Body of pancreas (tissue), 4 donors: ENCODE measurements at regions not wholly inside any gene's neighbourhood (a gene's known extent, or its start where the extent isn't known, plus 50 kb on each side); places are given as distances from the start of the nearest gene placed in this dataset.

Source experiments
- ATAC-seq: fragments of 150-250 bp; one replicate; pipeline ENCODE4 v1.9.1; 2016
- DNase-seq, 4 donors: peaks; one replicate each; pipeline ENCODE4 v3.0.0-alpha.2; 2019
- H3K27ac ChIP-seq, 4 donors: fragments of 200-600 bp; sonication (generic); 1 replicate in 3 of 4; 2 replicates in 1 of 4; pipeline versions ENCODE4 v1.5.1 to v1.6.1; 2016 to 2019; ENCODE audit warnings: mild to moderate bottlenecking in 1 of 4, mixed read lengths in 1 of 4, moderate library complexity in 1 of 4
- H3K27me3 ChIP-seq, 2 donors: fragments of 200-600 bp; sonication (generic); one replicate each; pipeline ENCODE4 v1.6.0; 2016; ENCODE audit warnings: mild to moderate bottlenecking in 1 of 2
- H3K36me3 ChIP-seq, 2 donors: fragments of 200-600 bp; sonication (generic); replicated peaks in 1 of 2; 2 replicates each; pipeline ENCODE4 v1.5.1; 2016; ENCODE audit warnings: low read depth in 2 of 2; ENCODE audit not compliant: insufficient read depth in 1 of 2
- H3K4me1 ChIP-seq: fragments of 200-600 bp; sonication (generic); one replicate; pipeline ENCODE4 v1.6.0; 2016
- H3K4me3 ChIP-seq, 2 donors: fragments of 200-600 bp; sonication (generic); 1 replicate in 1 of 2; 2 replicates in 1 of 2; pipeline ENCODE4 v1.5.1; 2016 to 2019
- H3K9me3 ChIP-seq, 3 donors: fragments of 200-600 bp; sonication (generic); 1 replicate in 2 of 3; 2 replicates in 1 of 3; pipeline ENCODE4 v1.5.1; 2016
- POLR2A ChIP-seq, 3 donors: fragments of 450-650 bp; IDR thresholded peaks; one replicate each; pipeline ENCODE4 v1.6.1; 2016; ENCODE audit warnings: antibody characterized with exemption in 3 of 3, mild to moderate bottlenecking in 2 of 3
- WGBS, 2 donors: methylation state at CpG; one replicate each; pipeline ENCODE4 v1.1.5; 2017; 5-methylcytosine and 5-hydroxymethylcytosine counted together
- intact Hi-C: fragments of 100-400 bp; cut with DNase I; formaldehyde crosslinking; loops from one replicate; pipeline ENCODE4 v1.15.1; 2023
- TF ChIP-seq, protein P1 (sequence below), 7 experiments: fragments of 450-650 bp in 4 of 7; fragments of 200-600 bp in 3 of 7; sonication (generic) in 3 of 7; IDR thresholded peaks; one replicate each; pipeline ENCODE4 v1.5.1; 2016 to 2019; ENCODE audit warnings: antibody characterized with exemption in 7 of 7

DNA sequence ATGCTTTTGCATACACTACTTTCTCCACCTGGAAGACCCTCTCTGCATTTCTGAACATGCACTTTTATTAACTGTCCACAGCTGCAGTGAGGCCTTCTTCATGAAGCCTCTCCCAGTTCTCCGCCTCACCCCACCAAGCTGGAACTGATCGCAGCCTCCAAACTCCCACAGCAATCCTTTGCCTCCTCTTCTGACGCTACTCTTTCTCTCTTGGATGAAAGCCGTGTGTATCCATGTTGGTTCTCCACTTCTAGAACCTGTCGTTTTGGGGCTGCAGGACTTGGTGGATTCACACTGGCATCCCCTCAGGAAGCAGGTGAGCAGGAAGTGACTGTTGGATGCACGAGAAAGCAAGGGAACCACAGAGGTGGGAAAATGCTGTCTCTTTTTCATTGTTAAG is 288.6 kb downstream of the MYCN start:
- Histone ChIP-seq H3K27me3 (no peaks in the 10 kb centered on the region), H3K9me3 (no peaks in the 10 kb centered on the region), H3K36me3 (no peaks in the 10 kb centered on the region), H3K4me1 (no peaks in the 10 kb centered on the region), H3K4me3 (no peak overlapping the region), H3K27ac (no peak overlapping the region)
- intact Hi-C loops: no loop called here
- DNase-seq (no peak), ATAC-seq (no peak)
- TF ChIP-seq POLR2A (IDR thresholded peaks at IDR 0.05): no peak
- TF ChIP-seq, protein P1, sequence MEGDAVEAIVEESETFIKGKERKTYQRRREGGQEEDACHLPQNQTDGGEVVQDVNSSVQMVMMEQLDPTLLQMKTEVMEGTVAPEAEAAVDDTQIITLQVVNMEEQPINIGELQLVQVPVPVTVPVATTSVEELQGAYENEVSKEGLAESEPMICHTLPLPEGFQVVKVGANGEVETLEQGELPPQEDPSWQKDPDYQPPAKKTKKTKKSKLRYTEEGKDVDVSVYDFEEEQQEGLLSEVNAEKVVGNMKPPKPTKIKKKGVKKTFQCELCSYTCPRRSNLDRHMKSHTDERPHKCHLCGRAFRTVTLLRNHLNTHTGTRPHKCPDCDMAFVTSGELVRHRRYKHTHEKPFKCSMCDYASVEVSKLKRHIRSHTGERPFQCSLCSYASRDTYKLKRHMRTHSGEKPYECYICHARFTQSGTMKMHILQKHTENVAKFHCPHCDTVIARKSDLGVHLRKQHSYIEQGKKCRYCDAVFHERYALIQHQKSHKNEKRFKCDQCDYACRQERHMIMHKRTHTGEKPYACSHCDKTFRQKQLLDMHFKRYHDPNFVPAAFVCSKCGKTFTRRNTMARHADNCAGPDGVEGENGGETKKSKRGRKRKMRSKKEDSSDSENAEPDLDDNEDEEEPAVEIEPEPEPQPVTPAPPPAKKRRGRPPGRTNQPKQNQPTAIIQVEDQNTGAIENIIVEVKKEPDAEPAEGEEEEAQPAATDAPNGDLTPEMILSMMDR (IDR thresholded peaks at IDR 0.05): no peak
- 62 to 72% methylated on average over 6 of the region's 6 CpGs for WGBS, 2 donors

DNA sequence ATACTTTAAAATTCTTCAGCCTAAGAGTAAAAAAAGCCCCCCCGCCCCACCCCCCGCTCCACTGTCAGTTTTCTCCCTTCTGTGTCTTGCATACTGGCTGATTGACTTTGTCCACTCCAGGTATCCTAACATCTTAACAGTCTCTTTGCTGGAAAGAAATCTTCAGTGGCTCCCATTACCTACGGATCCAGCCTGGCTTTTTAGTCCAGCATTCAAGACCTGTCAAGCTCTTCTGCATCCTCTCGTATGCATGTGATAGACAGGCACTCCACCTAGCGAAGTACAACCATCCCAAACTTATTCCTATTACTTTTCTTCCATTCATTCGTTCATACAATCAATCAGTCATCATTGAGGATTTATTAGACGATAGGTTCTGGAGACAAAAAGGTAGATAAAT is 288.1 kb downstream of the MYCN start:
- no peaks in the 10 kb centered on the region for H3K36me3 ChIP-seq
- TF ChIP-seq POLR2A (IDR thresholded peaks at IDR 0.05): no peak
- TF ChIP-seq, protein P1 (IDR thresholded peaks at IDR 0.05): no peak
- ATAC-seq (no peak), DNase-seq (no peak)
- H3K4me3 ChIP-seq: no peak overlapping the region
- no peak overlapping the region for H3K27ac ChIP-seq
- no peaks in the 10 kb centered on the region for H3K4me1 ChIP-seq
- intact Hi-C loops: no loop called here
- no peaks in the 10 kb centered on the region for H3K27me3 ChIP-seq
- WGBS, 2 donors: 69% methylated on average over 7 of the region's 7 CpGs
- no peaks in the 10 kb centered on the region for H3K9me3 ChIP-seq

DNA sequence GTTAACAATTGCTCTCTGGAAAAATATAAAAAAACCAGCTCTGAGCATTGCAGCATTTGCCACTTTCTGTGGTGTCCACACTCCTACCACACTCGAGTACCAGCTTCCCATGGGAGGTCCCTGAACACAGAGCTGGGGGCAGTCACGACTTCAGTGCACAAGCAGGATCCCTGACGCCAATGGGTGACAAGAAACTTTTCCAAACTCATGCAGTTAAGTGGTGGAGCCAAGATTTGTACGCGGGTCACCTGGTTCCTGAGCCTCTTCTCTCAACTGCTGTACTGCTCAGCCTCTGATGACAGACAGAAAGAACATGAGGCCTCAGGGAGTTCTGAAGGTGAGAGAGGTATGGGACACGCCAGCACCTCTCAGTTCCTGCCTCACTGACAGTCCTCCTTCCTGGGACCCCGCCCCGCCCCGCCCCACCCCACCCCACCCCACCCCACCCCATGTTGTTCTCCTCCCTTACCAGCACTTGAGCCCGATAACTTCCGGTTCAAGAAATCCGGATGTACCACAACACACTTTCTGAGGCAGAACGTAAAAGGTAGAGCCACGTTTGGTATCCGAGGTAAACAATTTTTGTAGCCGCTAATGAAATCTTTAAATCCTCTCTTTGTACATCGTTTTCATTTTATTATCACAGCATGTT is 287.6 kb downstream of the MYCN start:
- WGBS, 2 donors: 60 to 70% methylated on average over 16 to 17 of the region's 17 CpGs
- no peak for DNase-seq

DNA sequence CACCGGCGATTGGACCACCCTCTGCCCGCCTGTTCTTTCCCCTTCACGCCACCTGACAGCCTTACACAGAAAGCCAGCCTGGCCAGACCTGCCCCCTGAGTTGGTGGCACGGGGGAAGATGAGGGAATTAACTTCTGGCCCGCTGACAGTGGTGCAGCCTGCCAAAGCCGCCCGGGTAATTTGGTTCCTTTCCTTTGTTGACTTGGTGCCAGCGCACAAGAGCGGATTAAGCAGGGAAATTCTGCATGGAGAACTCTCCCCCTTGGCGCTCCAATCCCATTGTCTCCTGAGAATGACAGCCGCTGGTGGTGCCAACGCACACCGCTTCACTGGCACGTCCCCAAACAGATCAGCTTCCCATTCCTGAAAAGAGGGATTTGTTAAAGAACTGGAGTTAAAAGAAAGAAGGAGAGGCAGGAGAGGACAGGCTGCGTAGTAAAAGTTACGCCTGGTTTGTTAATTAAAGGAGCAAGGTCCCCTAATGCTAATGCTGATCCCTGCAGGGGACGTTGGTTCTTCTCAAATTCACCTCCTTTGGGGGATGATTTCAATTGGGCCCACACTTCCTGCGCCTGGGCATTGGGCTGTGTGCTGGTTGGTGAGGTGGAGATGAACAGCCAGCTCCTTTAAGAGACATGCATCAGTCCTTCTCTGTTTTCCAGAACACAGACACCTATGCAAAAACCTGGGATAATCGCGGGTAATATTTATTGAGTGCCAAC is 286.8 kb downstream of the MYCN start:
- intact Hi-C loops: no loop called here
- ATAC-seq (no peak), DNase-seq (peak in 2 of 4 donors; percentile 5 to 14)
- H3K27me3 ChIP-seq: no peaks in the 10 kb centered on the region
- TF ChIP-seq POLR2A (IDR thresholded peaks at IDR 0.05): no peak
- TF ChIP-seq, protein P1 (IDR thresholded peaks at IDR 0.05): no peak
- no peaks in the 10 kb centered on the region for H3K9me3 ChIP-seq
- 50 to 57% methylated on average over 21 of the region's 21 CpGs for WGBS, 2 donors
- no peak overlapping the region for H3K4me3 ChIP-seq
- H3K27ac ChIP-seq: no peak overlapping the region
- H3K4me1 ChIP-seq: no peaks in the 10 kb centered on the region
- no peaks in the 10 kb centered on the region for H3K36me3 ChIP-seq

More for the DNA sequence above, 287.6 kb downstream of the MYCN start:
- no peaks in the 10 kb centered on the region for H3K9me3 ChIP-seq
- no peak overlapping the region for H3K27ac ChIP-seq
- no peaks in the 10 kb centered on the region for H3K4me1 ChIP-seq
- intact Hi-C loops: no loop called here
- no peak overlapping the region for H3K4me3 ChIP-seq
- ATAC-seq: no peak
- H3K36me3 ChIP-seq: no peaks in the 10 kb centered on the region
- TF ChIP-seq, protein P1 (IDR thresholded peaks at IDR 0.05): no peak
- TF ChIP-seq POLR2A (IDR thresholded peaks at IDR 0.05): no peak
- no peaks in the 10 kb centered on the region for H3K27me3 ChIP-seq
